OCI-LY7 (cell line): ENCODE measurements at regions not wholly inside any gene's neighbourhood (a gene's known extent, or its start where the extent isn't known, plus 50 kb on each side); places are given as distances from the start of the nearest gene placed in this dataset.

Source experiments
- BruUV-seq: library from RNA; stranded (reverse); fragments of 400-500 nt; replicated peaks from 2 replicates; lab custom pipeline; 2021; lab: Mats Ljungman, UMichigan
- CTCF ChIA-PET: fragments of 300-600 bp; sonication (Branson Sonifier 250); formaldehyde crosslinking; loops from one replicate; lab custom pipeline; 2022; ENCODE audit warnings: antibody characterized with exemption; ENCODE audit not compliant: unreplicated experiment; lab: Charles Lee
- POLR2A ChIA-PET: fragments of 300-600 bp; sonication (Branson Sonifier 250); formaldehyde crosslinking; loops from one replicate; lab custom pipeline; 2022; ENCODE audit warnings: antibody characterized with exemption; lab: Charles Lee
- DNase-seq: peaks from one replicate; pipeline ENCODE4 v3.0.0-alpha.2; 2015; ENCODE audit warnings: low spot score
- H2AFZ ChIP-seq: fragments of 200-600 bp; sonication (generic), shearing (Covaris generic); 2 replicates; pipeline ENCODE4 v1.6.1; 2014; ENCODE audit warnings: mild to moderate bottlenecking, antibody characterized with exemption, low read length, moderate library complexity
- H3K27ac ChIP-seq: fragments of 200-600 bp; sonication (generic); 2 replicates; pipeline ENCODE4 v1.5.1; 2014; ENCODE audit warnings: mixed run types, low read depth, mild to moderate bottlenecking, moderate library complexity, low read length, inconsistent platforms; ENCODE audit not compliant: poor library complexity, severe bottlenecking
- H3K36me3 ChIP-seq: fragments of 200-600 bp; sonication (generic); 2 replicates; pipeline ENCODE4 v1.6.1; 2014; ENCODE audit warnings: mild to moderate bottlenecking, antibody characterized with exemption, low read length, moderate library complexity, mixed read lengths; ENCODE audit not compliant: insufficient read depth
- H3K4me1 ChIP-seq: fragments of 200-600 bp; sonication (generic); 2 replicates; pipeline ENCODE4 v1.5.1; 2014; ENCODE audit warnings: mild to moderate bottlenecking, low read length; ENCODE audit not compliant: insufficient read depth, poor library complexity, severe bottlenecking
- H3K4me2 ChIP-seq: fragments of 200-600 bp; sonication (generic); 2 replicates; pipeline ENCODE4 v1.6.1; 2014; ENCODE audit warnings: mild to moderate bottlenecking, low read length
- H3K4me3 ChIP-seq: fragments of 200-600 bp; sonication (generic); 2 replicates; pipeline ENCODE4 v1.5.1; 2014; ENCODE audit warnings: mild to moderate bottlenecking, low read depth, low read length; ENCODE audit not compliant: poor library complexity, severe bottlenecking
- H3K79me2 ChIP-seq: fragments of 200-600 bp; sonication (generic); 2 replicates; pipeline ENCODE4 v1.6.1; 2016; ENCODE audit warnings: low read depth, mild to moderate bottlenecking, low read length, moderate library complexity, mixed read lengths; ENCODE audit not compliant: insufficient read depth
- H3K9me2 ChIP-seq: fragments of 200-600 bp; sonication (generic); 2 replicates; pipeline ENCODE4 v1.6.1; 2016; ENCODE audit warnings: mild to moderate bottlenecking, low read length, mixed read lengths; ENCODE audit not compliant: insufficient read depth
- H3K9me3 ChIP-seq: fragments of 200-600 bp; sonication (generic); 2 replicates; pipeline ENCODE4 v1.6.1; 2014; ENCODE audit warnings: mild to moderate bottlenecking, mixed run types, low read length, mixed read lengths
- H4K20me1 ChIP-seq: fragments of 200-600 bp; sonication (generic); 2 replicates; pipeline ENCODE4 v1.6.1; 2014; ENCODE audit warnings: mild to moderate bottlenecking, antibody characterized with exemption, low read length, moderate library complexity, mixed read lengths; ENCODE audit not compliant: insufficient read depth
- EZH2phosphoT487 ChIP-seq: fragments of 200-600 bp; sonication (generic); IDR thresholded peaks from 2 replicates; pipeline ENCODE4 v1.6.1; 2018; ENCODE audit warnings: low read depth, borderline replicate concordance, mild to moderate bottlenecking, mixed run types, antibody characterized with exemption, low read length, moderate library complexity, mixed read lengths
- intact Hi-C: fragments of 100-400 bp; cut with micrococcal nuclease; formaldehyde crosslinking; loops from one replicate; pipeline ENCODE4 v1.10.0; 2022; ENCODE audit not compliant: unreplicated experiment
- TF ChIP-seq, protein P1 (sequence below): fragments of 200-600 bp; sonication (generic); conservative IDR thresholded peaks from 2 replicates; pipeline ENCODE4 v1.5.1; 2014; ENCODE audit warnings: mild to moderate bottlenecking, antibody characterized with exemption, low read length, moderate library complexity, mixed read lengths

DNA sequence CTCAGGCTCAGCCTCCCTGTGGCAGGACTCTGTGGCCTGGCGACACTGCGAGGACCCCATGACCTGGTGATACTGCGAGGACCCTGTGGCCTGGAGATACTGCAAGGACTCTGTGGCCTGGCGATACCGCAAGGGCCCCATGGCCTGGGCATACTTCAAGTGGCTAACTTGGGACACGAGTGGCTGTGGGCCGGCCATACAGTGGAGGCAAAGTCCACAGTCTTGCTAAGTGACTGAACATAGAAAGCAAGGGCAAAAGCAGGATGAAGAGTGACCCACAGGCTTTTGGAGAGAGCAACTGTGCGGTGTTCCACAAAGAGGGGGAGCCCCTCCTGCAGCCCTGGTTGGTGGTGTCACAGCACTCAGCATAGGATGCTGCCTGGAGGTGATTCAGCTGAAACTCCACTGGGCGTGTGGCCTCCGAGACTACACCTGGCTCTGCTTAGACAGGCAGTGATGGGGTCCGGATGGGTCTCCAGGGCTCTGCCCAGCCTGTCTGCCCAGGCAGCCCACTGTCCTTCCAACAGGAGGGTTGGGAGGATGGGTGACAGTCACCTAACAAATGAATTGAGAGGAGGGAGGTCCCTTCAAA lies 691.0 kb upstream of the HS6ST1 start:
- no peak overlapping the region for H3K4me3 ChIP-seq
- H3K9me2 ChIP-seq: no peaks in the 10 kb centered on the region
- H4K20me1 ChIP-seq: no peaks in the 10 kb centered on the region
- H3K9me3 ChIP-seq: no peaks in the 10 kb centered on the region
- ChIA-PET CTCF (no interaction called here), POLR2A (no interaction called here)
- DNase-seq: no peak
- no peaks in the 10 kb centered on the region for H3K4me1 ChIP-seq
- BruUV-seq: no TSS peak
- H3K79me2 ChIP-seq: no peaks in the 10 kb centered on the region
- intact Hi-C loops: no loop called here
- H3K27ac ChIP-seq: no peak overlapping the region
- no peak overlapping the region for H3K4me2 ChIP-seq
- TF ChIP-seq EZH2phosphoT487: no peak
- TF ChIP-seq, protein P1, sequence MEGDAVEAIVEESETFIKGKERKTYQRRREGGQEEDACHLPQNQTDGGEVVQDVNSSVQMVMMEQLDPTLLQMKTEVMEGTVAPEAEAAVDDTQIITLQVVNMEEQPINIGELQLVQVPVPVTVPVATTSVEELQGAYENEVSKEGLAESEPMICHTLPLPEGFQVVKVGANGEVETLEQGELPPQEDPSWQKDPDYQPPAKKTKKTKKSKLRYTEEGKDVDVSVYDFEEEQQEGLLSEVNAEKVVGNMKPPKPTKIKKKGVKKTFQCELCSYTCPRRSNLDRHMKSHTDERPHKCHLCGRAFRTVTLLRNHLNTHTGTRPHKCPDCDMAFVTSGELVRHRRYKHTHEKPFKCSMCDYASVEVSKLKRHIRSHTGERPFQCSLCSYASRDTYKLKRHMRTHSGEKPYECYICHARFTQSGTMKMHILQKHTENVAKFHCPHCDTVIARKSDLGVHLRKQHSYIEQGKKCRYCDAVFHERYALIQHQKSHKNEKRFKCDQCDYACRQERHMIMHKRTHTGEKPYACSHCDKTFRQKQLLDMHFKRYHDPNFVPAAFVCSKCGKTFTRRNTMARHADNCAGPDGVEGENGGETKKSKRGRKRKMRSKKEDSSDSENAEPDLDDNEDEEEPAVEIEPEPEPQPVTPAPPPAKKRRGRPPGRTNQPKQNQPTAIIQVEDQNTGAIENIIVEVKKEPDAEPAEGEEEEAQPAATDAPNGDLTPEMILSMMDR: no peak
- H2AFZ ChIP-seq: no peak overlapping the region
- no peaks in the 10 kb centered on the region for H3K36me3 ChIP-seq

- Histone ChIP-seq H3K4me3 (no peak overlapping the region), H2AFZ (no peak overlapping the region), H3K27ac (no peak overlapping the region), H4K20me1 (no peaks in the 10 kb centered on the region), H3K79me2 (no peaks in the 10 kb centered on the region), H3K9me3 (no peaks in the 10 kb centered on the region), H3K4me1 (no peaks in the 10 kb centered on the region), H3K9me2 (no peaks in the 10 kb centered on the region), H3K4me2 (no peak overlapping the region), H3K36me3 (no peaks in the 10 kb centered on the region)
- TF ChIP-seq EZH2phosphoT487: no peak
- TF ChIP-seq, protein P1: no peak
- CTCF ChIA-PET: no interaction called here
- DNase-seq: no peak
- intact Hi-C loops: no loop called here
- POLR2A ChIA-PET: no interaction called here
- no TSS peak for BruUV-seq
Observed at GRCh38 chr2:129010262-129010661, 691.6 kb upstream of the HS6ST1 start.

DNA sequence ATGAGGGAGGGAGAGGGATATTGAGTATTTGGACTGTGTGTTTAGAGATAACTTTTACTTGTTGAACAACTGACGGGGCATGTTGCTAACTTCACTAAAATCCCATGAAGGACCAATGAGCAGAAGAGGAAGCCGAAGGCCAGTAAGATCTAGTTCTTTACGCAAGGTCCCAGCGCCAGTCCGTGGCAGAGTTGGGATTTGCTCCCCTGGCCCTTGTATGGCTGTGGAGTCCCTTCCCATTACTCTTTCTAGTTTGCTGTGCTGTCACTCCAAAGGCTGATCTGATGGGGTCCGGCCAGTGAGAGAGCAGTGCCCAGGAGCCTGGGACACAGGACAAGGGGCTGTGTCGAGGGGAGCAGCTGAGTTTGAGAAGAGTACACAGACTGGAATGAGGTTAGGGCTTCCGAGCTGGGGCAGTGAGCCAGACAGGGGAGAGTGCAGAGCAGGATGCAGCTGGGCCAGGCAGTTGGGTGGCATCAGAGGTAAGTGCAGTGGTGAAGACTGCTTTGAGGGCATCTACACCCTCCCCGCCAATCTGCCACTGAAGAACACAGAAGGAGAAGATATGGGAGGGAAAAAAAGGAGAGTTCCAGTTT lies 692.9 kb upstream of the HS6ST1 start:
- CTCF ChIA-PET: no interaction called here
- no peaks in the 10 kb centered on the region for H3K9me2 ChIP-seq
- no peaks in the 10 kb centered on the region for H3K9me3 ChIP-seq
- intact Hi-C loops: no loop called here
- no peak overlapping the region for H2AFZ ChIP-seq
- no peak for DNase-seq
- no peak overlapping the region for H3K4me2 ChIP-seq
- no peaks in the 10 kb centered on the region for H3K36me3 ChIP-seq
- POLR2A ChIA-PET: no interaction called here
- BruUV-seq: no TSS peak
- no peak overlapping the region for H3K27ac ChIP-seq
- H4K20me1 ChIP-seq: no peaks in the 10 kb centered on the region
- H3K4me3 ChIP-seq: no peak overlapping the region
- H3K4me1 ChIP-seq: no peaks in the 10 kb centered on the region
- no peak for TF ChIP-seq EZH2phosphoT487
- TF ChIP-seq, protein P1: no peak
- H3K79me2 ChIP-seq: no peaks in the 10 kb centered on the region
